Thyroid gland (tissue), 4 donors: ENCODE measurements at regions not wholly inside any gene's neighbourhood (a gene's known extent, or its start where the extent isn't known, plus 50 kb on each side); places are given as distances from the start of the nearest gene placed in this dataset.

Source experiments
- DNase-seq, 2 donors: peaks; one replicate each; pipeline ENCODE4 v3.0.0-alpha.2; 2019
- H3K27ac ChIP-seq, 3 donors: fragments of 200-600 bp; sonication (generic); 1 replicate in 2 of 3; 2 replicates in 1 of 3; pipeline ENCODE4 v1.5.1; 2016 to 2019; ENCODE audit warnings: mild to moderate bottlenecking in 1 of 3, moderate library complexity in 1 of 3
- H3K27me3 ChIP-seq: fragments of 200-600 bp; sonication (generic); one replicate; pipeline ENCODE4 v1.5.1; 2019
- H3K36me3 ChIP-seq, 2 donors: fragments of 200-600 bp; sonication (generic); one replicate each; pipeline ENCODE4 v1.5.1; 2016 to 2019
- H3K4me1 ChIP-seq, 2 donors: fragments of 200-600 bp; sonication (generic); one replicate each; pipeline ENCODE4 v1.5.1; 2017 to 2019
- H3K4me3 ChIP-seq, 3 donors: fragments of 200-600 bp; sonication (generic); replicated peaks in 1 of 3; 1 replicate in 2 of 3; 2 replicates in 1 of 3; pipeline ENCODE4 v1.5.1; 2016; ENCODE audit warnings: mild to moderate bottlenecking in 1 of 3
- H3K9me3 ChIP-seq: fragments of 200-600 bp; sonication (generic); one replicate; pipeline ENCODE4 v1.5.1; 2017
- CTCF ChIP-seq, 6 experiments: fragments of 200-600 bp in 3 of 6; fragments of 450-650 bp in 3 of 6; sonication (generic) in 3 of 6; IDR thresholded peaks; one replicate each; pipeline ENCODE4 v1.5.1; 2016 to 2019; ENCODE audit warnings: antibody characterized with exemption in 6 of 6, mild to moderate bottlenecking in 2 of 6, inconsistent platforms in 1 of 6, moderate library complexity in 1 of 6
- POLR2A ChIP-seq, 2 donors: fragments of 450-650 bp; IDR thresholded peaks; one replicate each; pipeline ENCODE4 v1.6.1; 2017; ENCODE audit warnings: antibody characterized with exemption in 2 of 2, mild to moderate bottlenecking in 2 of 2, moderate library complexity in 1 of 2
- WGBS, 2 donors: methylation state at CpG; one replicate each; pipeline ENCODE4 v1.1.5; 2017; 5-methylcytosine and 5-hydroxymethylcytosine counted together
- intact Hi-C: fragments of 100-400 bp; cut with DNase I; formaldehyde crosslinking; loops from one replicate; pipeline ENCODE4 v1.15.1; 2023

GRCh38 chr15:25192651-25193050 lies 237.9 kb downstream of the SNRPN start:
- no peaks in the 10 kb centered on the region for H3K4me1 ChIP-seq
- H3K27me3 ChIP-seq = no peaks in the 10 kb centered on the region
- H3K4me3 ChIP-seq = no peak overlapping the region
- no peaks in the 10 kb centered on the region for H3K36me3 ChIP-seq
- TF ChIP-seq POLR2A (IDR thresholded peaks at IDR 0.05) = no peak
- no peak for TF ChIP-seq CTCF (IDR thresholded peaks at IDR 0.05)
- no peak for DNase-seq
- intact Hi-C loops = no loop called here
- H3K9me3 ChIP-seq = no peaks in the 10 kb centered on the region
- WGBS, 2 donors = 93% methylated on average over 10 of the region's 11 CpGs; no CpG with 5 or more reads in 1 of the 2 donors
- no peak overlapping the region for H3K27ac ChIP-seq

DNA sequence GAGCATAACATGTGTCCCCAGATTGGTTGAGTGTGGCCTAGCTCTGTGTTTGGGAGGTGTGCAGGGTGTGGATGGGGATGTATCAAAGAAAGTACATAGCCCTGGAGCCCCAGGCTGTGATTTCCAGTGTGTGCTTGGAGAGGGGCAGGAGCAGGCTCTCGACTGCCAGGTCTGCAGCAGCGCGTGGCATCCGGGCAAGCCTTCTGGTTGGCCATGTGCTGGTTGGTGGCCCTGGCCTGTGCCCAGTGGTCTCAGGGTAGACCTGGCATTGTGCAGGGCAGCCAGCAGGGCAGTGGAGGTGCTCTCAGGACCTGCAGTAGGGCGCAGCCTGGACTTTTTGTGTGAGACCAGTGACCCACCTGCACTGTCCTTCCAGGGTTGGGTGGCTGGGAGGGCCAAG lies 231.5 kb downstream of the UBE3A start:
- H3K27me3 ChIP-seq = no peaks in the 10 kb centered on the region
- no peak for DNase-seq
- WGBS, 2 donors = 80 to 86% methylated on average over 3 to 5 of the region's 5 CpGs
- intact Hi-C loops = no loop called here
- H3K36me3 ChIP-seq = no peaks in the 10 kb centered on the region
- no peaks in the 10 kb centered on the region for H3K4me1 ChIP-seq
- no peaks in the 10 kb centered on the region for H3K9me3 ChIP-seq
- TF ChIP-seq CTCF (IDR thresholded peaks at IDR 0.05) (no peak), POLR2A (IDR thresholded peaks at IDR 0.05) (no peak)
- H3K27ac ChIP-seq = no peak overlapping the region
- H3K4me3 ChIP-seq = no peak overlapping the region

- Histone ChIP-seq H3K27ac (no peak overlapping the region), H3K4me3 (no peak overlapping the region), H3K36me3 (no peaks in the 10 kb centered on the region), H3K9me3 (no peaks in the 10 kb centered on the region), H3K4me1 (no peaks in the 10 kb centered on the region), H3K27me3 (no peaks in the 10 kb centered on the region)
- DNase-seq = no peak
- TF ChIP-seq POLR2A (IDR thresholded peaks at IDR 0.05) (no peak), CTCF (IDR thresholded peaks at IDR 0.05) (no peak)
- 90 to 97% methylated on average over 4 to 5 of the region's 7 CpGs for WGBS, 2 donors
- intact Hi-C loops = no loop called here
Observed at GRCh38 chr15:25208735-25209134, 230.1 kb downstream of the UBE3A start.

DNA sequence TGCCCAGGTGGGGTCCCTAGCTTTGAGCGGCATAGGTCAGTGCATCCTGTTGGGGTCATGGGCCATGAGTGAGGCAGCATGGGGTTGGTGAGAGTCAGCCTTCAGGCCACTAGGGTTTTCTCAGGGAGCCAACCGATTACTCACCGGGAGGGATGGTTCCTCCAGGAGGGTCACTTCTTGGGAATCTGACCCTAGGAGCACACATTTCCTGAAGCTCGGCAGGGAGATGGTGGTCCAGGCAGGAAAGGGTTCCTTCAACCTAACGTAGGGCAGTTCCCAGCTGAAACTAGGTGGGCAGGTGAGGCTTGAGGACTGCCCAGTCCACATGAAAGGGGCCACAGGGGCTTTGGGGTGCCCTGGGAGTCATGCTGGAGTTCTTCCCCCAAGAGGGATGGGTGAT lies 218.0 kb downstream of the UBE3A start:
- no peak for DNase-seq
- WGBS, 2 donors = 88 to 94% methylated on average over 4 to 5 of the region's 5 CpGs
- intact Hi-C loops = no loop called here
- no peaks in the 10 kb centered on the region for H3K4me1 ChIP-seq
- H3K9me3 ChIP-seq = no peaks in the 10 kb centered on the region
- no peaks in the 10 kb centered on the region for H3K27me3 ChIP-seq
- TF ChIP-seq CTCF (IDR thresholded peaks at IDR 0.05) (no peak), POLR2A (IDR thresholded peaks at IDR 0.05) (no peak)
- no peak overlapping the region for H3K27ac ChIP-seq
- no peaks in the 10 kb centered on the region for H3K36me3 ChIP-seq
- no peak overlapping the region for H3K4me3 ChIP-seq

DNA sequence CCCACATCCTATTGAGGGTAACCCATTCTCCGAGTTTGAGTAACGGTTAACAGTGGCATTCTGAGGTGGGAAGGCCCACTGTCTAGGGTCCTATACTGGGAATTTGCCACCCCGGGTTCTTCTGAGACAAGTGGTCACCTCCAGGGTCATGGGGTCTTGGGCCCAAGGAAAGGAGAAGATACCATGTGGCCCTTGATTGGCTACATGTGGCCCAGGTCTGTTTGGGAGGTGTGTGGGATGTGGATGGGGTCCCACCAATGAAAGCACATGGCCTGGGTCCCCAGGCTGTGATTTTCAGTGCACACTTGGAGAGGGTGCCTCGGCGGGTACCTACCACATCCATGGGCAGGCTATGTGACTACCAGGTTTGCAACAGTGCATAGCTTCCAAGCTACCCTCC lies 214.4 kb downstream of the UBE3A start:
- intact Hi-C loops = no loop called here
- H3K4me3 ChIP-seq = no peak overlapping the region
- no peaks in the 10 kb centered on the region for H3K36me3 ChIP-seq
- 89 to 95% methylated on average over 3 to 5 of the region's 5 CpGs for WGBS, 2 donors
- H3K9me3 ChIP-seq = no peaks in the 10 kb centered on the region
- TF ChIP-seq CTCF (IDR thresholded peaks at IDR 0.05) = no peak
- no peak for TF ChIP-seq POLR2A (IDR thresholded peaks at IDR 0.05)
- H3K27me3 ChIP-seq = no peaks in the 10 kb centered on the region
- no peaks in the 10 kb centered on the region for H3K4me1 ChIP-seq
- no peak for DNase-seq
- no peak overlapping the region for H3K27ac ChIP-seq
